HUES48 (cell line): ENCODE measurements at regions not wholly inside any gene's neighbourhood (a gene's known extent, or its start where the extent isn't known, plus 50 kb on each side); places are given as distances from the start of the nearest gene placed in this dataset.

ENCODE experiments used
- H3K27ac ChIP-seq: one replicate; pipeline ENCODE4 v1.7.0; 2013; ENCODE audit warnings: low read depth, low read length, inconsistent platforms
- H3K27me3 ChIP-seq: 2 replicates; pipeline ENCODE4 v1.6.1; 2013; ENCODE audit warnings: mild to moderate bottlenecking, low read length; ENCODE audit not compliant: control insufficient read depth, insufficient read depth
- H3K36me3 ChIP-seq: 2 replicates; pipeline ENCODE4 v1.6.1; 2013; ENCODE audit warnings: low read length; ENCODE audit not compliant: control insufficient read depth, insufficient read depth
- H3K4me1 ChIP-seq: 2 replicates; pipeline ENCODE4 v1.6.1; 2013; ENCODE audit warnings: mild to moderate bottlenecking, low read length; ENCODE audit not compliant: control insufficient read depth, insufficient read depth
- H3K4me3 ChIP-seq: 2 replicates; pipeline ENCODE4 v1.5.1; 2013; ENCODE audit warnings: mild to moderate bottlenecking, low read depth, low read length
- H3K9ac ChIP-seq: 2 replicates; pipeline ENCODE4 v1.6.1; 2013; ENCODE audit warnings: mild to moderate bottlenecking, low read depth, low read length, moderate library complexity
- H3K9me3 ChIP-seq: 2 replicates; pipeline ENCODE4 v1.6.1; 2013; ENCODE audit warnings: low read length; ENCODE audit not compliant: control insufficient read depth, insufficient read depth

- no peaks in the 10 kb centered on the region for H3K27me3 ChIP-seq
- H3K36me3 ChIP-seq = no peaks in the 10 kb centered on the region
- no peak overlapping the region for H3K9ac ChIP-seq
- no peak overlapping the region for H3K4me3 ChIP-seq
- no peak overlapping the region for H3K27ac ChIP-seq
- H3K9me3 ChIP-seq = no peaks in the 10 kb centered on the region
- H3K4me1 ChIP-seq = no peaks in the 10 kb centered on the region
Measured at GRCh38 chr16:62201911-62202310, 165.7 kb upstream of the CDH8 start.

- Histone ChIP-seq H3K27me3 (no peaks in the 10 kb centered on the region), H3K36me3 (no peaks in the 10 kb centered on the region), H3K4me3 (no peak overlapping the region), H3K4me1 (no peaks in the 10 kb centered on the region), H3K9ac (no peak overlapping the region), H3K9me3 (no peaks in the 10 kb centered on the region), H3K27ac (no peak overlapping the region)
Measured at GRCh38 chr16:62194828-62195227, 158.6 kb upstream of the CDH8 start.

GRCh38 chr16:62190426-62190825 is 154.2 kb upstream of the CDH8 start:
- Histone ChIP-seq H3K27me3 (no peaks in the 10 kb centered on the region), H3K4me3 (no peak overlapping the region), H3K9ac (no peak overlapping the region), H3K27ac (no peak overlapping the region), H3K36me3 (no peaks in the 10 kb centered on the region), H3K4me1 (no peaks in the 10 kb centered on the region), H3K9me3 (no peaks in the 10 kb centered on the region)

DNA sequence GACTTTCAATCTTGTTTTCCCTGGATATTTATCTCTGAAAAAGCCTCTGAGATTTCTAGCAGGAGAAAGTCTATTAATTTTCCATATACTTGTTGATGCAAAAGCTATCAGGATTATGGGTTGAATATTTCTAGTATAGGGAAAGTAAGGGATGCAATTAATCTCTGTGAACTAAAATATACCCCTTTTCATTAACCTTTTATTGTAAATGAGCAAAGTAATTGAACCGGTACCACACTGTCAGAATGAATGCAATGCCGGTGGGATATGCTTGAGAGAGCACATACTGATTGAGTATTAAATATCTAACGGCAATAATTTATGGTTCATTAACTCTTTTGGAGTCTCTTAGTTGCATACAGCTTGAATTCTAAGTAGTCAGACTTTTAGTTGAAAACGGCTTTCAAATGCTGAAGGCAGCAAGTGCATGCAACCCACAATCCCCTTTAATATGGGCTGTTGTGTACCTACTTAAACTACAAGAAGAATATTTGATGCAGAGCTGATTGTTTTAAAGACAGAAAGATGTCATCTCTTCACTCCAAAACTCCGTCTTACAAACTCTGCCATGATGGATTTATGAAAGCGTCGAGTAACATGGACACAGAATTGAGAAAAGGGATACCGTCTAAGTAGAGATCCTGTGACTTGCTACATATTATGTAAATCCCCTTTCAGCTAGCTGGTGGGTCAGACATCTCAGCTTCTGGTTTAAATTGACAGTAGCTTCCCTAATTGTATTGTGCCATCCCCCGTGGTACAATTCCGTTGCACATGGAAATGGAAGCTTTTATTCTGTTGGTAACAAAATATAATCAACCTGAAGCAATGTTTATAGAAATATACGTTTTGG is 141.3 kb upstream of the CDH8 start:
- no peaks in the 10 kb centered on the region for H3K9me3 ChIP-seq
- no peak overlapping the region for H3K4me3 ChIP-seq
- no peaks in the 10 kb centered on the region for H3K36me3 ChIP-seq
- no peak overlapping the region for H3K9ac ChIP-seq
- no peak overlapping the region for H3K27ac ChIP-seq
- H3K4me1 ChIP-seq = no peaks in the 10 kb centered on the region
- H3K27me3 ChIP-seq = no peaks in the 10 kb centered on the region

DNA sequence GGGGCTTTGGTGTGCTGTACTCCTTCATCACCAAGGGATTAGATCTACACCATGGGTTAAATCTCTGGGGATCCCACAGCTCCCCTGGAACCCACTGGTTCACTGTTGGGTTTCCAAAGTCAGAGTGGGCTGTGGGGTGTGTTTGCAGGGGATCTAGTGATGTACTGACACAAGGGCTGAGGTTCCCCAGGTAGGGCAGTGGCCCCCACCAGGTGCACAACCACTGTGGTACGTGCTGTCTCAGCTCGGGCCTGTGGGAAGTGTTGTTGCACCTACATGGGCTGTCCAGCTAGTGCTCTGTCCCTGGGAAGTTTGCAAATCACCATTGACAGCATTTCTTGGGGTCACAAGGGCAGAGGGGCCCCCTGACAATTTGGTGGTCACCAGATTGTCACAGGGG is 134.4 kb upstream of the CDH8 start:
- H3K27ac ChIP-seq = no peak overlapping the region
- H3K36me3 ChIP-seq = no peaks in the 10 kb centered on the region
- no peaks in the 10 kb centered on the region for H3K9me3 ChIP-seq
- H3K9ac ChIP-seq = no peak overlapping the region
- no peaks in the 10 kb centered on the region for H3K4me1 ChIP-seq
- H3K4me3 ChIP-seq = no peak overlapping the region
- H3K27me3 ChIP-seq = no peaks in the 10 kb centered on the region

DNA sequence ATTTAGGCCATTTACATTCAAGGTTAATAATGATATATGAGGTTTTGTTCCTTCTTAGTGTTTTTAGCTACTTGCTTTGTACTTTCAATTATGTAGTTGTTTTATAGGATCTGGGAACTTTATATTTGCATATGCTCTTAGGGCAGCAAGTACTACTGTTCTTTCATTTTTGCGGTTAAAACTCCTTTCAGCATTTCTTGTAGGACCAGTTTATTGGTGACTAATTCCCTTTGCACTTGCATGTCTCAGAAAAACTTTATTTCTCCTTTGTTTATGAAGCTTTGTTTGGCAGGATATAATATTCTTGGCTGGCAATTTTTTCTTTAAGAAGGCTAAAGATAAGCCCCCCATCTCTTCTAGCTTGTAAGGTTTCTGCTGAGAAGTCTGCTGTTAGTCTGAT is 131.3 kb upstream of the CDH8 start:
- Histone ChIP-seq H3K4me1 (no peaks in the 10 kb centered on the region), H3K9me3 (no peaks in the 10 kb centered on the region), H3K4me3 (no peak overlapping the region), H3K27ac (no peak overlapping the region), H3K36me3 (no peaks in the 10 kb centered on the region), H3K27me3 (no peaks in the 10 kb centered on the region), H3K9ac (no peak overlapping the region)

DNA sequence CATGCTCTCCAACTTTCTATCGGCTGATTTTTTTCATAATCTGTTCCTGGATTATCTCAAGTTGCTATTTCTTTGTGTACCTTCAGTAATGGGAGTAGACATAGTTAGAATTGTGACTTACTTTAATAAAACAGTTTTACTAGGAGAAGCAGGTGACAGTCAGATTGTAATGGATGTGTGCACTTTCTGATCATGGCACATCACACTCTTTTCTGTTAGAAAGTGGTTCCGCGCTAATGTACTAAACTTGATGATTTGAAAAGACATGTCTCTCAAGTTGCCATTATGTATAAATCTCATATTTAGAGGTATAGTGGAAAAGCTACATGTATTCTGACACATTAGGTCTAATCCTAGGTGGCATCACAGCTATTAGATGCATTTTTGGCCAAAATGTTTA is 121.3 kb upstream of the CDH8 start:
- Histone ChIP-seq H3K36me3 (no peaks in the 10 kb centered on the region), H3K9ac (no peak overlapping the region), H3K27me3 (no peaks in the 10 kb centered on the region), H3K4me3 (no peak overlapping the region), H3K9me3 (no peaks in the 10 kb centered on the region), H3K4me1 (no peaks in the 10 kb centered on the region), H3K27ac (no peak overlapping the region)

DNA sequence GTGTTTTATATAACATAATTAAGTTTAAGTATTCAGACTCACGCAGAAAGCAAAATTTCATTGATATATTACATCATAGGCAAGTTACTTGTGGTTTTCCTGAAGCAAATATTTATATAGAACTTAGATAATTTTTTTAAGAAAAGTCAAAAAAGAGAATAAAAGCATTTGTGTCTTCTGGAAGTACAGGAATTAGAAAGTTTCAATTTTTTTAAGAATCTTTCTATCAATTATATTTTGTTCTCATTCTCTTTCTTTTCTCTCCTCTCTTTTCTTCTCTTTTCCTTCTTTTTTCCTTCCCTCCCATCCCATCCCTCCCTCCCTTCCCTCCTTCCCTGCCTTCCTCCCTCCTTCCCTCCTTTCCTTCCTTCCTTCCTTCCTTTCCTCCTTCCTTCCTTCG is 120.7 kb upstream of the CDH8 start:
- H3K9me3 ChIP-seq = no peaks in the 10 kb centered on the region
- no peaks in the 10 kb centered on the region for H3K27me3 ChIP-seq
- H3K27ac ChIP-seq = no peak overlapping the region
- H3K9ac ChIP-seq = no peak overlapping the region
- H3K4me3 ChIP-seq = no peak overlapping the region
- H3K4me1 ChIP-seq = no peaks in the 10 kb centered on the region
- no peaks in the 10 kb centered on the region for H3K36me3 ChIP-seq

- no peaks in the 10 kb centered on the region for H3K9me3 ChIP-seq
- no peak overlapping the region for H3K9ac ChIP-seq
- no peaks in the 10 kb centered on the region for H3K27me3 ChIP-seq
- no peaks in the 10 kb centered on the region for H3K4me1 ChIP-seq
- H3K36me3 ChIP-seq = no peaks in the 10 kb centered on the region
- H3K4me3 ChIP-seq = no peak overlapping the region
- H3K27ac ChIP-seq = no peak overlapping the region
Measured at GRCh38 chr16:62149631-62150030, 113.4 kb upstream of the CDH8 start.

- Histone ChIP-seq H3K27me3 (no peaks in the 10 kb centered on the region), H3K4me3 (no peak overlapping the region), H3K36me3 (no peaks in the 10 kb centered on the region), H3K27ac (no peak overlapping the region), H3K9ac (no peak overlapping the region), H3K4me1 (no peaks in the 10 kb centered on the region), H3K9me3 (peaks cover 11% of the 10 kb centered on the region)
Measured at GRCh38 chr16:62137996-62138395, 101.8 kb upstream of the CDH8 start.

DNA sequence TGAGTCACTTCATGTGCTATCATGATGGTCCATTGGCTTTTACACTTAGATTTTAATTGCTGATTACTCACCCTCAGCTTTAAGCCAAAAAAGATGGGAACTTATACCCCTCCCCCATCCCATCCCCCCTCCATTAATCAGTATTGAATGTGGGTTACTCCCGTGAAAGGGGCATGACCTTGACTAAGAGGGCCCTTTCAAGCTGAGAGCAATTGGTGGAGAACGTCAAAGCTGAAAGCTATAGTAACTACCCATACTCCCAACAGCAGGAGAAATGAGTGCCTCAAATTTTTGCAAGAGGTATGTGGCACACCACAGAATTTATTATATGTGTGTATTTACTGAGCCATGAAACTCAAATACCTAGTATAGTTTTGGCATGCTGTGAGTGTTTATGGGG is 99.7 kb upstream of the CDH8 start:
- Histone ChIP-seq H3K27ac (no peak overlapping the region), H3K4me1 (no peaks in the 10 kb centered on the region), H3K9me3 (peaks cover 18% of the 10 kb centered on the region), H3K36me3 (no peaks in the 10 kb centered on the region), H3K4me3 (no peak overlapping the region), H3K27me3 (no peaks in the 10 kb centered on the region), H3K9ac (no peak overlapping the region)
